ENCODE measurements at regions not wholly inside any gene's neighbourhood (a gene's known extent, or its start where the extent isn't known, plus 50 kb on each side); places are given as distances from the start of the nearest gene placed in this dataset.

DNA sequence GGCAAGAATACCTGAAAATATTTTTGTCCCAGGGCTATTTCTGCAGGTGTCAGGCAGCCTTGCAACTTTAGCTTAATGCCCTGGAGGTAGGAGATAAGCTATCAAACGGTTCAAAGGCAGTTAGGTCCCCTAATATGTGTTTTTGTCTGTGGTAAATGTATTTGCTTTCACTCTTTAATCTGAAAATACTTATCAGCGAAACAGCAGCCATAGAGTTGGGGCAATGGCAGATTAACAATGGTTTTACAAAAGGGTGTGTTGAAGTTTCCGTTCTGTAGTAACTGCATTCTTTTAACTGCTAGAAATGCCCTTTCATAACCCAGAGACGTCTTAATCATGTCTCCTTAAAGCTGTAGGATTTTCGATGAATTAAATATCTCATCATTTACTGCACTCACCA lies 265.0 kb upstream of the TRIB2 start:
- no peak for ATAC-seq (ENCODE audit: insufficient read depth, low read depth)
- no peaks in the 10 kb centered on the region for H3K36me3 ChIP-seq (ENCODE audit: insufficient read depth, low read length)
- H3K27ac ChIP-seq (ENCODE audit: low read length): peak overlapping the region; percentile 45; the same call in 1 of the 2 replicates
- no peaks in the 10 kb centered on the region for H3K79me2 ChIP-seq (ENCODE audit: insufficient read depth, low read length)
- no peaks in the 10 kb centered on the region for H4K20me1 ChIP-seq (ENCODE audit: insufficient read depth, low read length)
- H3K4me1 ChIP-seq (ENCODE audit: insufficient read depth, low read length): peaks cover 20% of the 10 kb centered on the region
- no peak for TF ChIP-seq EZH2 (IDR thresholded peaks at IDR 0.05; ENCODE audit: borderline replicate concordance, low read depth, low read length, severe bottlenecking)
- TF ChIP-seq CTCF (IDR thresholded peaks at IDR 0.05; ENCODE audit: borderline replicate concordance, extremely low read depth, low read length, poor library complexity, severe bottlenecking): no peak
- H3K4me3 ChIP-seq (ENCODE audit: low read depth in 1 of 2, low read length in 2 of 2): no peak overlapping the region
- no peaks in the 10 kb centered on the region for H3K9me3 ChIP-seq (ENCODE audit: insufficient read depth, low read length, severe bottlenecking)
- DNase-seq: no peak
- H2AFZ ChIP-seq (ENCODE audit: low read depth, low read length): peak overlapping the region; percentile 65
- H3K9ac ChIP-seq (ENCODE audit: low read depth, low read length): no peak overlapping the region
- H3K4me2 ChIP-seq (ENCODE audit: insufficient read depth, low read length): peak overlapping the region; percentile 42
- H3K27me3 ChIP-seq (ENCODE audit: insufficient read depth, low read length, poor library complexity): no peaks in the 10 kb centered on the region

DNA sequence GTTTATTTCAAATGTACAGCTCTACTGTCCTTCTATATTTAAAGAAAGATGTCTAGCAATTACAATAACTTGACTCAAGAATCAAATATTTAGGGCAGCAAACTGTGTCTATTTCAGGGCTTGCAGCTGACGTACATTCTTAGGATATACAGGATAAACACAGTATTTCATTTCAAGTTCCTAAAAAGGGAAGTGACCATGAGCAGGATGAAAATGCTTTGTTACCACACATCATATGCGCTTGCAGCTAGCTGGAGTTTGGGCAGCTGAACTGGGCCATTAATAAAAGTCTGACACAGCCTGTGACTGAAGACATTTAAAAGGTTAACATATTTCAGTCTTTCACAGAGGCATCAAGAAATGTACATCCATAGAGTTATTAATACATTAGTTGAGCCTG lies 264.6 kb upstream of the TRIB2 start:
- no peak for TF ChIP-seq CTCF (IDR thresholded peaks at IDR 0.05; ENCODE audit: borderline replicate concordance, extremely low read depth, low read length, poor library complexity, severe bottlenecking)
- H3K27me3 ChIP-seq (ENCODE audit: insufficient read depth, low read length, poor library complexity): no peaks in the 10 kb centered on the region
- H4K20me1 ChIP-seq (ENCODE audit: insufficient read depth, low read length): no peaks in the 10 kb centered on the region
- no peaks in the 10 kb centered on the region for H3K79me2 ChIP-seq (ENCODE audit: insufficient read depth, low read length)
- no peak overlapping the region for H3K9ac ChIP-seq (ENCODE audit: low read depth, low read length)
- no peak for ATAC-seq (ENCODE audit: insufficient read depth, low read depth)
- no peaks in the 10 kb centered on the region for H3K36me3 ChIP-seq (ENCODE audit: insufficient read depth, low read length)
- peak overlapping the region; percentile 65; the same call in 1 of the 2 replicates for H2AFZ ChIP-seq (ENCODE audit: low read depth, low read length)
- no peak for DNase-seq
- no peak overlapping the region for H3K4me2 ChIP-seq (ENCODE audit: insufficient read depth, low read length)
- no peaks in the 10 kb centered on the region for H3K9me3 ChIP-seq (ENCODE audit: insufficient read depth, low read length, severe bottlenecking)
- no peak overlapping the region for H3K4me3 ChIP-seq (ENCODE audit: low read depth in 1 of 2, low read length in 2 of 2)
- H3K27ac ChIP-seq (ENCODE audit: low read length): no peak overlapping the region
- H3K4me1 ChIP-seq (ENCODE audit: insufficient read depth, low read length): peaks cover 25% of the 10 kb centered on the region

- H2AFZ ChIP-seq (ENCODE audit: low read depth, low read length): no peak overlapping the region
- no peak overlapping the region for H3K9ac ChIP-seq (ENCODE audit: low read depth, low read length)
- no peak overlapping the region for H3K4me3 ChIP-seq (ENCODE audit: low read depth in 1 of 2, low read length in 2 of 2)
- no peak for TF ChIP-seq EZH2 (IDR thresholded peaks at IDR 0.05; ENCODE audit: borderline replicate concordance, low read depth, low read length, severe bottlenecking)
- TF ChIP-seq CTCF (IDR thresholded peaks at IDR 0.05; ENCODE audit: borderline replicate concordance, extremely low read depth, low read length, poor library complexity, severe bottlenecking): no peak
- no peaks in the 10 kb centered on the region for H3K9me3 ChIP-seq (ENCODE audit: insufficient read depth, low read length, severe bottlenecking)
- no peak overlapping the region for H3K4me2 ChIP-seq (ENCODE audit: insufficient read depth, low read length)
- no peak for ATAC-seq (ENCODE audit: insufficient read depth, low read depth)
- peaks cover 28% of the 10 kb centered on the region for H3K4me1 ChIP-seq (ENCODE audit: insufficient read depth, low read length)
- no peak for DNase-seq
- H3K27ac ChIP-seq (ENCODE audit: low read length): no peak overlapping the region
- H3K27me3 ChIP-seq (ENCODE audit: insufficient read depth, low read length, poor library complexity): no peaks in the 10 kb centered on the region
- H3K36me3 ChIP-seq (ENCODE audit: insufficient read depth, low read length): no peaks in the 10 kb centered on the region
- no peaks in the 10 kb centered on the region for H3K79me2 ChIP-seq (ENCODE audit: insufficient read depth, low read length)
- H4K20me1 ChIP-seq (ENCODE audit: insufficient read depth, low read length): no peaks in the 10 kb centered on the region
Observed at GRCh38 chr2:12453731-12454130, 263.0 kb upstream of the TRIB2 start.

- H3K4me1 ChIP-seq (ENCODE audit: insufficient read depth, low read length): peaks cover 28% of the 10 kb centered on the region
- no peak overlapping the region for H3K9ac ChIP-seq (ENCODE audit: low read depth, low read length)
- no peak for DNase-seq
- no peak overlapping the region for H3K4me3 ChIP-seq (ENCODE audit: low read depth in 1 of 2, low read length in 2 of 2)
- H3K27me3 ChIP-seq (ENCODE audit: insufficient read depth, low read length, poor library complexity): no peaks in the 10 kb centered on the region
- H3K27ac ChIP-seq (ENCODE audit: low read length): no peak overlapping the region
- TF ChIP-seq CTCF (IDR thresholded peaks at IDR 0.05; ENCODE audit: borderline replicate concordance, extremely low read depth, low read length, poor library complexity, severe bottlenecking) (no peak), EZH2 (IDR thresholded peaks at IDR 0.05; ENCODE audit: borderline replicate concordance, low read depth, low read length, severe bottlenecking) (no peak)
- ATAC-seq (ENCODE audit: insufficient read depth, low read depth): no peak
- H4K20me1 ChIP-seq (ENCODE audit: insufficient read depth, low read length): no peaks in the 10 kb centered on the region
- H3K36me3 ChIP-seq (ENCODE audit: insufficient read depth, low read length): no peaks in the 10 kb centered on the region
- no peaks in the 10 kb centered on the region for H3K79me2 ChIP-seq (ENCODE audit: insufficient read depth, low read length)
- H3K4me2 ChIP-seq (ENCODE audit: insufficient read depth, low read length): no peak overlapping the region
- H3K9me3 ChIP-seq (ENCODE audit: insufficient read depth, low read length, severe bottlenecking): no peaks in the 10 kb centered on the region
- no peak overlapping the region for H2AFZ ChIP-seq (ENCODE audit: low read depth, low read length)
Observed at GRCh38 chr2:12455661-12456060, 261.1 kb upstream of the TRIB2 start.
